Kidney (tissue), 13 donors: ENCODE measurements at regions not wholly inside any gene's neighbourhood (a gene's known extent, or its start where the extent isn't known, plus 50 kb on each side); places are given as distances from the start of the nearest gene placed in this dataset.

ENCODE experiments used
- DNase-seq, 5 donors: peaks; one replicate each; pipeline ENCODE4 v3.0.0-alpha.2; 2013 to 2020
- FAIRE-seq: peaks from 2 replicates; lab custom pipeline; 2012; peaks lifted over from hg19 to GRCh38; lab: Jason Lieb, UNC
- H3K27ac ChIP-seq, 2 donors: one replicate each; pipeline ENCODE4 v1.7.0; 2013; ENCODE audit warnings: low read depth in 2 of 2, low read length in 2 of 2, inconsistent platforms in 1 of 2
- H3K27me3 ChIP-seq: one replicate; pipeline ENCODE4 v1.7.1; 2013; ENCODE audit warnings: low read length, inconsistent platforms; ENCODE audit not compliant: control insufficient read depth, insufficient read depth
- H3K36me3 ChIP-seq, 3 donors: one replicate each; pipeline versions ENCODE4 v1.7.0 to v1.7.1; 2013; ENCODE audit warnings: low read length in 3 of 3, control low read depth in 1 of 3, inconsistent platforms in 1 of 3; ENCODE audit not compliant: insufficient read depth in 3 of 3, control insufficient read depth in 2 of 3
- H3K4me1 ChIP-seq, 3 donors: one replicate each; pipeline versions ENCODE4 v1.7.0 to v1.7.1; 2013; ENCODE audit warnings: low read length in 3 of 3, inconsistent platforms in 1 of 3, low read depth in 1 of 3; ENCODE audit not compliant: control insufficient read depth in 2 of 3, insufficient read depth in 2 of 3
- H3K4me3 ChIP-seq, 3 donors: one replicate each; pipeline versions ENCODE4 v1.7.0 to v1.8.1; 2013; ENCODE audit warnings: low read length in 3 of 3, control low read depth in 1 of 3, inconsistent platforms in 1 of 3
- H3K9ac ChIP-seq, 3 donors: one replicate each; pipeline versions ENCODE4 v1.7.0 to v1.7.1; 2013; ENCODE audit warnings: low read length in 3 of 3, control low read depth in 1 of 3, inconsistent platforms in 1 of 3
- H3K9me3 ChIP-seq, 3 donors: one replicate each; pipeline versions ENCODE4 v1.7.0 to v1.7.1; 2013; ENCODE audit warnings: low read length in 3 of 3, control low read depth in 1 of 3, inconsistent platforms in 1 of 3; ENCODE audit not compliant: control insufficient read depth in 2 of 3, insufficient read depth in 1 of 3
- CTCF ChIP-seq: IDR thresholded peaks from 3 replicates; pipeline ENCODE4 v1.5.1; 2012; ENCODE audit warnings: mild to moderate bottlenecking, moderate library complexity, borderline replicate concordance; ENCODE audit not compliant: insufficient read depth; ENCODE audit errors: extremely low read depth
- intact Hi-C: fragments of 100-400 bp; cut with DNase I; formaldehyde crosslinking; loops from one replicate; pipeline ENCODE4 v1.11.1; 2022
- donor health status: control.
- donor health status: control.
- donor health status: control.
- donor health status: control.
- donor health status: control.
- donor health status: DM: yes; HTN: yes; CAD: no.
- donor health status: Normal renal cell carcinoma (clear cell type).

GRCh38 chr5:117230375-117230774 lies 655.8 kb upstream of the SEMA6A start:
- Histone ChIP-seq H3K27ac (no peak overlapping the region), H3K9me3 (no peaks in the 10 kb centered on the region), H3K4me1 (no peaks in the 10 kb centered on the region), H3K9ac (no peak overlapping the region), H3K36me3 (no peaks in the 10 kb centered on the region), H3K4me3 (no peak overlapping the region), H3K27me3 (no peaks in the 10 kb centered on the region)
- DNase-seq (no peak), FAIRE-seq (no peak)
- intact Hi-C loops, result no loop called here
- TF ChIP-seq CTCF, result no peak

GRCh38 chr5:117220730-117221129 lies 646.1 kb upstream of the SEMA6A start:
- H3K4me1 ChIP-seq, result no peaks in the 10 kb centered on the region
- H3K36me3 ChIP-seq, result no peaks in the 10 kb centered on the region
- no peaks in the 10 kb centered on the region for H3K9me3 ChIP-seq
- no peaks in the 10 kb centered on the region for H3K27me3 ChIP-seq
- no peak overlapping the region for H3K4me3 ChIP-seq
- no peak overlapping the region for H3K9ac ChIP-seq
- H3K27ac ChIP-seq, result no peak overlapping the region
- DNase-seq (no peak), FAIRE-seq (no peak)
- intact Hi-C loops, result no loop called here
- no peak for TF ChIP-seq CTCF

DNA sequence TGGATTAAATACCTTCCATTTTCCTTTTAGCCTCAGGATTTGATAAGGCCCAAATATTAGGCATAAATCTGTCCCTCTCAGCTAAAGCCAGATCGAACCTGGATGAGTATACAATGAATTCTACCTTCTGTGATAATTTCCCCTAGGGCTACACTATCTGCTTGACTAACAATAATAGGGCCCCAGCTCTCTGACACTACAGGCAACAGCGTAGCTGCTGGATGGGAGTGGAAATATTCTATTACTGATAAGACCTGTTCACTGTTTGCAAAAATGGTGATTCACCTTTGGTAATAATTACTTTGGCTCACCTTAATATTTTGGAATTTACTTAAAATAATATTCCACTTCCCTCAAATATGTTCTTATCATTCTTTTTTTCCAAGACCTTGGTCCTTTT lies 644.2 kb upstream of the SEMA6A start:
- intact Hi-C loops, result no loop called here
- no peaks in the 10 kb centered on the region for H3K9me3 ChIP-seq
- DNase-seq (no peak), FAIRE-seq (no peak)
- no peaks in the 10 kb centered on the region for H3K36me3 ChIP-seq
- no peak overlapping the region for H3K4me3 ChIP-seq
- H3K27me3 ChIP-seq, result no peaks in the 10 kb centered on the region
- H3K4me1 ChIP-seq, result no peaks in the 10 kb centered on the region
- H3K27ac ChIP-seq, result no peak overlapping the region
- H3K9ac ChIP-seq, result no peak overlapping the region
- TF ChIP-seq CTCF, result no peak

GRCh38 chr5:117212866-117213265 lies 638.2 kb upstream of the SEMA6A start:
- intact Hi-C loops, result no loop called here
- no peak for TF ChIP-seq CTCF
- no peaks in the 10 kb centered on the region for H3K27me3 ChIP-seq
- no peaks in the 10 kb centered on the region for H3K9me3 ChIP-seq
- H3K4me3 ChIP-seq, result no peak overlapping the region
- DNase-seq (no peak), FAIRE-seq (no peak)
- no peaks in the 10 kb centered on the region for H3K36me3 ChIP-seq
- H3K27ac ChIP-seq, result no peak overlapping the region
- peaks cover 0 to 11% (median 0%) of the 10 kb centered on the region in 3 donors for H3K4me1 ChIP-seq
- H3K9ac ChIP-seq, result no peak overlapping the region
